K562 (cell line): ENCODE measurements at regions not wholly inside any gene's neighbourhood (a gene's known extent, or its start where the extent isn't known, plus 50 kb on each side); places are given as distances from the start of the nearest gene placed in this dataset.

Experiments
- CHD1 ChIP-seq: fragments of 200-600 bp; sonication (generic); IDR thresholded peaks from one replicate; pipeline ENCODE4 v1.6.1; 2012; ENCODE audit warnings: mild to moderate bottlenecking, moderate library complexity, low read length, inconsistent platforms
- GTF2A2 ChIP-seq: IDR thresholded peaks from 2 replicates; pipeline ENCODE4 v1.6.1; 2016; ENCODE audit warnings: mild to moderate bottlenecking, missing genetic modification characterization, missing compliant biosample characterization
- MYNN ChIP-seq, 2 experiments: sonication (generic); formaldehyde crosslinking in 1 of 2; IDR thresholded peaks; 2 replicates each; pipeline versions ENCODE4 v1.5.0 to v1.6.1; 2016 to 2020; ENCODE audit warnings: antibody characterized with exemption in 1 of 2, missing genetic modification reagents in 1 of 2
- NFYB ChIP-seq: IDR thresholded peaks from 2 replicates; pipeline ENCODE4 v1.6.1; 2011; ENCODE audit warnings: mild to moderate bottlenecking, moderate library complexity; ENCODE audit not compliant: insufficient read length; ENCODE audit errors: extremely low read depth
- POLR2A ChIP-seq: fragments of 450-650 bp; conservative IDR thresholded peaks from 2 replicates; pipeline ENCODE4 v1.6.1; 2016
- POLR2H ChIP-seq: IDR thresholded peaks from 2 replicates; pipeline ENCODE4 v1.6.1; 2016; ENCODE audit warnings: missing genetic modification characterization, low read depth, mild to moderate bottlenecking, control low read depth, missing compliant biosample characterization, moderate library complexity
- ZFP30 ChIP-seq: fragments of 250-450 bp; sonication (Bioruptor Pico); IDR thresholded peaks from 2 replicates; pipeline ENCODE4 v1.8.0; 2022; ENCODE audit warnings: moderate library complexity, mild to moderate bottlenecking, inconsistent platforms, borderline replicate concordance
- TF ChIP-seq, protein P1 (sequence below), 3 experiments: IDR thresholded peaks in 2 of 3; conservative IDR thresholded peaks in 1 of 3; 2 replicates each; pipeline ENCODE4 v1.5.1; 2011 to 2012; ENCODE audit warnings: low read length in 3 of 3, mild to moderate bottlenecking in 3 of 3, control low read depth in 2 of 3, improper control_type of control experiment in 1 of 3, inconsistent platforms in 1 of 3, low read depth in 1 of 3, mixed read lengths in 1 of 3, moderate library complexity in 1 of 3; ENCODE audit not compliant: insufficient read depth in 2 of 3

DNA sequence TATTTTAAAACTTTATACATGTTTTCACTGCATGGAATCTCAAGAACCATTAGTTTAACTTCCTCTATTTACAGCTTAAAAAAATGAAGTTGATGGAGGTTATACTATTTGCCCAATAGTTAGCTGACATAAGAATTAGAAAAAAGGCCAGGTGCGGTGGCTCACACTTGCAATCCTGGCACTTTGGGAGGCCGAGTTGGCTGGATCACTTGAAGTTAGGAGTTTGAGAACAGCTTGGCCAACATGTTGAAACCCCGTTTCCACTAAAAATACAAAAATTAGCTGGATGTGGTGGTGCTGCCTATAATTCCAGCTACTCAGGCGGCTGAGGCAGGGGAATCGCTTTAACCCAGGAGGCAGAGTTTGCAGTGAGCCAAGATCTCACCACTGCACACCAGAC, 125.1 kb upstream of the CDH19 start:
- TF ChIP-seq CHD1 (no peak), POLR2A (no peak), GTF2A2 (no peak), POLR2H (tag) (no peak), NFYB (no peak), MYNN (IDR thresholded peaks at IDR 0.05) (no peak), MYNN (CRISPR knock-in tag; IDR thresholded peaks at IDR 0.05) (no peak), ZFP30 (CRISPR knock-in tag) (no peak)
- TF ChIP-seq, protein P1, sequence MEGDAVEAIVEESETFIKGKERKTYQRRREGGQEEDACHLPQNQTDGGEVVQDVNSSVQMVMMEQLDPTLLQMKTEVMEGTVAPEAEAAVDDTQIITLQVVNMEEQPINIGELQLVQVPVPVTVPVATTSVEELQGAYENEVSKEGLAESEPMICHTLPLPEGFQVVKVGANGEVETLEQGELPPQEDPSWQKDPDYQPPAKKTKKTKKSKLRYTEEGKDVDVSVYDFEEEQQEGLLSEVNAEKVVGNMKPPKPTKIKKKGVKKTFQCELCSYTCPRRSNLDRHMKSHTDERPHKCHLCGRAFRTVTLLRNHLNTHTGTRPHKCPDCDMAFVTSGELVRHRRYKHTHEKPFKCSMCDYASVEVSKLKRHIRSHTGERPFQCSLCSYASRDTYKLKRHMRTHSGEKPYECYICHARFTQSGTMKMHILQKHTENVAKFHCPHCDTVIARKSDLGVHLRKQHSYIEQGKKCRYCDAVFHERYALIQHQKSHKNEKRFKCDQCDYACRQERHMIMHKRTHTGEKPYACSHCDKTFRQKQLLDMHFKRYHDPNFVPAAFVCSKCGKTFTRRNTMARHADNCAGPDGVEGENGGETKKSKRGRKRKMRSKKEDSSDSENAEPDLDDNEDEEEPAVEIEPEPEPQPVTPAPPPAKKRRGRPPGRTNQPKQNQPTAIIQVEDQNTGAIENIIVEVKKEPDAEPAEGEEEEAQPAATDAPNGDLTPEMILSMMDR (IDR thresholded peaks at IDR 0.05 in 2 of 3, conservative IDR thresholded peaks at IDR 0.05 in 1 of 3; ENCODE audit: insufficient read depth in 2 of 3, low read depth in 1 of 3, low read length in 3 of 3): no peak
